Vagina (tissue), 2 donors: ENCODE measurements at regions not wholly inside any gene's neighbourhood (a gene's known extent, or its start where the extent isn't known, plus 50 kb on each side); places are given as distances from the start of the nearest gene placed in this dataset.
A peak's percentile ranks its signal among the peaks of the same experiment; 100 is the strongest.

ENCODE experiments used
- DNase-seq, 2 donors: peaks; one replicate each; pipeline ENCODE4 v3.0.0-alpha.2; 2017; ENCODE audit errors: extremely low spot score in 2 of 2
- H3K27ac ChIP-seq: fragments of 200-600 bp; sonication (generic); one replicate; pipeline ENCODE4 v1.5.1; 2019
- H3K27me3 ChIP-seq: fragments of 200-600 bp; sonication (generic); one replicate; pipeline ENCODE4 v1.5.1; 2019
- H3K36me3 ChIP-seq, 2 donors: fragments of 200-600 bp; sonication (generic); one replicate each; pipeline ENCODE4 v1.5.1; 2017 to 2019
- H3K4me1 ChIP-seq: fragments of 200-600 bp; sonication (generic); one replicate; pipeline ENCODE4 v1.5.1; 2019
- H3K4me3 ChIP-seq, 2 donors: fragments of 200-600 bp; sonication (generic); 1 replicate in 1 of 2; 2 replicates in 1 of 2; pipeline ENCODE4 v1.5.1; 2016 to 2019
- H3K9me3 ChIP-seq: fragments of 200-600 bp; sonication (generic); one replicate; pipeline ENCODE4 v1.5.1; 2019
- POLR2A ChIP-seq, 2 donors: fragments of 450-650 bp; IDR thresholded peaks; one replicate each; pipeline ENCODE4 v1.6.1; 2017; ENCODE audit warnings: antibody characterized with exemption in 2 of 2, mild to moderate bottlenecking in 2 of 2, moderate library complexity in 2 of 2
- POLR2AphosphoS5 ChIP-seq, 2 donors: sonication (generic); formaldehyde crosslinking; IDR thresholded peaks; one replicate each; pipeline ENCODE4 v1.9.0; 2017; ENCODE audit warnings: antibody characterized with exemption in 2 of 2, mild to moderate bottlenecking in 2 of 2, low read depth in 1 of 2; ENCODE audit not compliant: insufficient read depth in 1 of 2
- intact Hi-C: fragments of 100-400 bp; cut with DNase I; formaldehyde crosslinking; loops from one replicate; pipeline ENCODE4 v1.15.1; 2023
- TF ChIP-seq, protein P1 (sequence below), 3 experiments: fragments of 450-650 bp in 2 of 3; fragments of 200-600 bp in 1 of 3; sonication (generic) in 1 of 3; IDR thresholded peaks; one replicate each; pipeline ENCODE4 v1.5.1; 2017 to 2019; ENCODE audit warnings: antibody characterized with exemption in 3 of 3, mild to moderate bottlenecking in 2 of 3, moderate library complexity in 2 of 3

DNA sequence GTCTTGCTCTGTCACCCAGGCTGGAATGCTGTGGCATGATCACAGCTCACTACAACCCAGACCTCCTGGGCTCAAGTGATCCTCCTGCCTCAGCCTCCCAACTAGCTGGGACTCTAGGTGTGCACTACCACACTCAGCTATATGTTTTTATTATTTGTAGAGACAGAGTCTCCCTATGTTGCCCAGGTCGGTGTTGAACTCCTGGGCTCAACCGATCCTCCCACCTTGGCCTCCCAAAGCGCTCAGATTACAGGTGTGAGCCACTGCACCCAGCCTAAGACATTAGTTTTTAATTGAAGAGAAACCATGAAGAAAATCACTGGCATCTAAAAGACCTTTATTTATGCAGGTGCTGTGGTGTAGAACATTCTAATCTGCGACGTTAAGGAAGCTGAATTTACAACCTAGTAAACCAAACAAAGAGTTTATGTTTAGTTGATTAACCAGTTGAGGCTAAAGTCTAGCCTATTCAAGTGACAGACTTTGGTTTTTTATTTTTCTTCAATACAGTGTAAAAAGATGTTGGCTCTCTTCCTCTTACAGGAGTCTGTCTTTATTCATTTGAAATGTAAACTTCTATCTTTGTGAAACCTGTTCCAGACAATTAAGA is 52.5 kb upstream of the NBL1 start:
- no peaks in the 10 kb centered on the region for H3K36me3 ChIP-seq
- TF ChIP-seq, protein P1, sequence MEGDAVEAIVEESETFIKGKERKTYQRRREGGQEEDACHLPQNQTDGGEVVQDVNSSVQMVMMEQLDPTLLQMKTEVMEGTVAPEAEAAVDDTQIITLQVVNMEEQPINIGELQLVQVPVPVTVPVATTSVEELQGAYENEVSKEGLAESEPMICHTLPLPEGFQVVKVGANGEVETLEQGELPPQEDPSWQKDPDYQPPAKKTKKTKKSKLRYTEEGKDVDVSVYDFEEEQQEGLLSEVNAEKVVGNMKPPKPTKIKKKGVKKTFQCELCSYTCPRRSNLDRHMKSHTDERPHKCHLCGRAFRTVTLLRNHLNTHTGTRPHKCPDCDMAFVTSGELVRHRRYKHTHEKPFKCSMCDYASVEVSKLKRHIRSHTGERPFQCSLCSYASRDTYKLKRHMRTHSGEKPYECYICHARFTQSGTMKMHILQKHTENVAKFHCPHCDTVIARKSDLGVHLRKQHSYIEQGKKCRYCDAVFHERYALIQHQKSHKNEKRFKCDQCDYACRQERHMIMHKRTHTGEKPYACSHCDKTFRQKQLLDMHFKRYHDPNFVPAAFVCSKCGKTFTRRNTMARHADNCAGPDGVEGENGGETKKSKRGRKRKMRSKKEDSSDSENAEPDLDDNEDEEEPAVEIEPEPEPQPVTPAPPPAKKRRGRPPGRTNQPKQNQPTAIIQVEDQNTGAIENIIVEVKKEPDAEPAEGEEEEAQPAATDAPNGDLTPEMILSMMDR (IDR thresholded peaks at IDR 0.05) = no peak
- TF ChIP-seq POLR2AphosphoS5 (IDR thresholded peaks at IDR 0.05; ENCODE audit: insufficient read depth in 1 of 2, low read depth in 1 of 2) = no peak
- no peak for TF ChIP-seq POLR2A (IDR thresholded peaks at IDR 0.05)
- no peak for DNase-seq
- peaks cover 6% of the 10 kb centered on the region for H3K4me1 ChIP-seq
- H3K27me3 ChIP-seq = no peaks in the 10 kb centered on the region
- no peaks in the 10 kb centered on the region for H3K9me3 ChIP-seq
- intact Hi-C loops = no loop called here
- no peak overlapping the region for H3K27ac ChIP-seq
- H3K4me3 ChIP-seq = no peak overlapping the region

DNA sequence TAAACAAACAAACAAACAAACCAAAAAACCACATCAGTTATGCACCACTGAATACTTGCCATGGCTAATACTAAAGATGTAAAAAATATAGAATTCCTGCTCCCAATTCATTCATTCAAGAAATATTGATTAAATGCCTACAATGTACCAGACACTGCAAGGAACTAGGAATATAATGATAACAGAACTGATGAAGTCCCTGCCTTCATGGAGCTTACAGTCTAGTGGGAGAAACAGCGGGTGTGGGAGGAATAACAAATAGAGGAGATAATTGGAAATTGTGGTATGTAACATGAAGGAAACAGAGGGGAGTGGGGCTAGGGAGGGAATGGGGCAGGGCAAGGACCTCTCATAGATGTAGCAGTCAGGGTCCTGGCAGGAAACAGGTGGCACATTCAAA is 58.6 kb upstream of the NBL1 start:
- TF ChIP-seq, protein P1 (IDR thresholded peaks at IDR 0.05) = no peak
- TF ChIP-seq POLR2AphosphoS5 (IDR thresholded peaks at IDR 0.05; ENCODE audit: insufficient read depth in 1 of 2, low read depth in 1 of 2) (no peak), POLR2A (IDR thresholded peaks at IDR 0.05) (no peak)
- intact Hi-C loops = no loop called here
- no peak overlapping the region for H3K4me3 ChIP-seq
- no peak for DNase-seq
- no peaks in the 10 kb centered on the region for H3K27me3 ChIP-seq
- no peak overlapping the region for H3K27ac ChIP-seq
- no peaks in the 10 kb centered on the region for H3K9me3 ChIP-seq
- H3K36me3 ChIP-seq = no peaks in the 10 kb centered on the region
- H3K4me1 ChIP-seq = no peaks in the 10 kb centered on the region

DNA sequence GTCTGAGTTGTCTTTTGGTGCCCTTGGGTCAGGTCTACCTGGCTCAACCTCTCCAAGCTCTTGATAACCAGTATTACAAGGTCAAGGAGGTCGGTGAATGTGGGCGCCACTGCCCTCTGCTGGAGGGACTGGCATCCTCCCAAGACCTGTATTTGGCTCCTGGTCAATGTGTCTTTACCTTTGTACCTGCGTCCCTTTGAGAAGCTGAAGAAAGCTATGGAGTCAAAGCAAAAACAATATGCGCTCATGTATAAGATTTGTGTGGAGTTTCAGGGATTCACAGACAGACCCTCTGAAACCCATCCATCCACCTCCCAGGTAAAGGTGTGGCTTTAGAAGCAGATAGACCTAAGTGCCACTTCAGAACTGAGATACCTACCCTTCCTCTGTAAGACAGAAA is 61.8 kb upstream of the NBL1 start:
- H3K27ac ChIP-seq = no peak overlapping the region
- no peaks in the 10 kb centered on the region for H3K9me3 ChIP-seq
- H3K36me3 ChIP-seq = no peaks in the 10 kb centered on the region
- no peak overlapping the region for H3K4me3 ChIP-seq
- no peaks in the 10 kb centered on the region for H3K27me3 ChIP-seq
- DNase-seq = no peak
- intact Hi-C loops = no loop called here
- TF ChIP-seq POLR2AphosphoS5 (IDR thresholded peaks at IDR 0.05; ENCODE audit: insufficient read depth in 1 of 2, low read depth in 1 of 2) = no peak
- TF ChIP-seq, protein P1 (IDR thresholded peaks at IDR 0.05) = peak in 2 of 3 experiments; percentile 28 to 49
- H3K4me1 ChIP-seq = no peaks in the 10 kb centered on the region

DNA sequence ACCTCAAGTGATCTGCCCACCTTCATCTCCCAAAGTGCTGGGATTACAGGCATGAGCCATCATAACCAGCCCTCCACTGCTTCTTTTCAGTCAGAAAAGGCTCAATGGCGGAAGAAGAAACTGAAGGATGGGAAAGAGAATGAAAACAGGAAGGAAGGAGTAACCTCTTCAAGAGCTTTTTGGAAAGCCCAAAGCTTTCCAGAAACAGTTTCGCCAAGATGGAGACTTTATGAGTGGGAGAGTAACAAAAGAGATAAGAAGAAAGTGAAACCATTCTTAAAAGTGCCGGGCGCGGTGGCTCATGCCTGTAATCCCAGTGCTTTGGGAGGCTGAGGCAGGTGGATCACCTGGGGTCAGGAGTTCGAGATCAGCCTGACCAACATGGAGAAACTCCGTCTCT is 62.7 kb upstream of the NBL1 start:
- TF ChIP-seq POLR2AphosphoS5 (IDR thresholded peaks at IDR 0.05; ENCODE audit: insufficient read depth in 1 of 2, low read depth in 1 of 2) (no peak), POLR2A (IDR thresholded peaks at IDR 0.05) (no peak)
- TF ChIP-seq, protein P1 (IDR thresholded peaks at IDR 0.05) = no peak
- H3K9me3 ChIP-seq = no peaks in the 10 kb centered on the region
- H3K36me3 ChIP-seq = no peaks in the 10 kb centered on the region
- H3K27ac ChIP-seq = no peak overlapping the region
- no peak for DNase-seq
- no peak overlapping the region for H3K4me3 ChIP-seq
- no peaks in the 10 kb centered on the region for H3K4me1 ChIP-seq
- intact Hi-C loops = no loop called here
- H3K27me3 ChIP-seq = no peaks in the 10 kb centered on the region

DNA sequence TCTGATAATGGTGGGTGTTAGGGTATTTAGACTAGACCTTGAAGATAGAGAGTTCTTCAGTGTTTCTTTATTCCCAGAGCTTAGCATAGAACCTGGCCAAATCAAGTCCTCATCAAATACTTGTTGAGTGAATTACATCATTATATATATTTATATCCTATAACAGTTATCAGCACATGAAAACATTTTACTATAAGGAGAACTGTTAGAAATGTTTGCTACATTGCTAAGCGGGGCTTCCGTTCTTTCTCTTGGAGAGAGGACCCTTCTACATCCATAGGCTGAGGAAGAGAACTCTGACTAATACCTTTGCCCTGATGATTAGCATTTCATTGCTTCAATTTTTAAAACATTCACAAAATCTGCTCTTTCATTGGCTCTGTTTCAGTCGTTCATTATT is 66.5 kb upstream of the NBL1 start:
- TF ChIP-seq, protein P1 (IDR thresholded peaks at IDR 0.05) = no peak
- TF ChIP-seq POLR2A (IDR thresholded peaks at IDR 0.05) = no peak
- TF ChIP-seq POLR2AphosphoS5 (IDR thresholded peaks at IDR 0.05; ENCODE audit: insufficient read depth in 1 of 2, low read depth in 1 of 2) = no peak
- DNase-seq = no peak
- H3K4me3 ChIP-seq = no peak overlapping the region
- intact Hi-C loops = no loop called here
- no peak overlapping the region for H3K27ac ChIP-seq
- no peaks in the 10 kb centered on the region for H3K27me3 ChIP-seq
- no peaks in the 10 kb centered on the region for H3K9me3 ChIP-seq
- H3K36me3 ChIP-seq = no peaks in the 10 kb centered on the region
- no peaks in the 10 kb centered on the region for H3K4me1 ChIP-seq
